ENCODE measurements at regions not wholly inside any gene's neighbourhood (a gene's known extent, or its start where the extent isn't known, plus 50 kb on each side); places are given as distances from the start of the nearest gene placed in this dataset.
"Not testable (repeated sequence)": the region's sequence is repeated elsewhere in the genome, so short reads cannot be mapped to it uniquely, and the experiment has no call there.

DNA sequence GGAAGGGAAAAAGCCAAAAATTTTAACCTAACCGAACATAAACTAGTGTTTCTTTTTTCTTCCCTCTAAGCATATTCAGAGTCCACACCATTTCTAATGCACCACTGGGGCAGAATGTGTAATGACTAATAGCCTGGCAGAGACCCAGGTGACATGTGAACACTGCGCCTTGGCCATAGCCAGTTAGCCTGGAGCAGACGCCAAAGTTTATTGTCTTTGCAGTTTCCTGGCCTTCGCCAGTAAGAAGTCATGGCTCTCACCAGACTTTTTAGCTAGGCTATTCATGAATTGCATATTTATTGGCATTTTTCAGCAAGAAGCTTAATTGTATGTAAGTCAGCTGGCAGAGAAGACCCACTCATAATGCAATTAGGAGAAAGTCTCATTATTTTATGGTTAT, 182.8 kb upstream of the SLC27A6 start:
- DNase-seq (ENCODE audit: low read depth in 3 of 3, low spot score in 2 of 3): no peak

GRCh38 chr5:128784726-128785125, 180.6 kb upstream of the SLC27A6 start:
- DNase-seq (ENCODE audit: low read depth in 3 of 3, low spot score in 2 of 3): no peak

GRCh38 chr5:128791312-128791711, 174.0 kb upstream of the SLC27A6 start:
- DNase-seq (ENCODE audit: low read depth in 3 of 3, low spot score in 2 of 3): no peak

DNA sequence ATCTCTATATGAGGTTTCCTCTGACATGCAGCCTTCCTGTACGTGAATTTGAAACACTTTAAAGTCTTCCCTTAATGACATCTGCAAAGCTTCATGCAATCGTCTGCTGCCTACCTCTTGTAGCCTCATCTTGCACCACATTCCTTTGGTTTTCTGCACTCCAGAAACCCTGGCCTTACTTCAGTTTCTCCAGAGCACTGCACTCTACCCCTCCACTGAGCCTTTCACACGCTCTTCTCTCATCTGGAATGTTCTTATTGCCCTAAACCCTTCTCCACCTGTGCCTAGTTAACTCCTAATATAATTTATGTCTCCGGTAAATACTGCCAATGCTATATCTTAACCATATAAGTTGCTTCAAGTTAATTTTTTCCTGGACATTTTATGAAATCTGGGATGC, 168.8 kb upstream of the SLC27A6 start:
- no peak for DNase-seq (ENCODE audit: low read depth in 3 of 3, low spot score in 2 of 3)

- DNase-seq (ENCODE audit: low read depth in 3 of 3, low spot score in 2 of 3): no peak
Measured at GRCh38 chr5:128798871-128799270, 166.4 kb upstream of the SLC27A6 start.

- DNase-seq (ENCODE audit: low read depth in 3 of 3, low spot score in 2 of 3): no peak
Measured at GRCh38 chr5:128799945-128800344, 165.3 kb upstream of the SLC27A6 start.

- DNase-seq (ENCODE audit: low read depth in 3 of 3, low spot score in 2 of 3): no peak
Measured at GRCh38 chr5:128800377-128800776, 164.9 kb upstream of the SLC27A6 start.

DNA sequence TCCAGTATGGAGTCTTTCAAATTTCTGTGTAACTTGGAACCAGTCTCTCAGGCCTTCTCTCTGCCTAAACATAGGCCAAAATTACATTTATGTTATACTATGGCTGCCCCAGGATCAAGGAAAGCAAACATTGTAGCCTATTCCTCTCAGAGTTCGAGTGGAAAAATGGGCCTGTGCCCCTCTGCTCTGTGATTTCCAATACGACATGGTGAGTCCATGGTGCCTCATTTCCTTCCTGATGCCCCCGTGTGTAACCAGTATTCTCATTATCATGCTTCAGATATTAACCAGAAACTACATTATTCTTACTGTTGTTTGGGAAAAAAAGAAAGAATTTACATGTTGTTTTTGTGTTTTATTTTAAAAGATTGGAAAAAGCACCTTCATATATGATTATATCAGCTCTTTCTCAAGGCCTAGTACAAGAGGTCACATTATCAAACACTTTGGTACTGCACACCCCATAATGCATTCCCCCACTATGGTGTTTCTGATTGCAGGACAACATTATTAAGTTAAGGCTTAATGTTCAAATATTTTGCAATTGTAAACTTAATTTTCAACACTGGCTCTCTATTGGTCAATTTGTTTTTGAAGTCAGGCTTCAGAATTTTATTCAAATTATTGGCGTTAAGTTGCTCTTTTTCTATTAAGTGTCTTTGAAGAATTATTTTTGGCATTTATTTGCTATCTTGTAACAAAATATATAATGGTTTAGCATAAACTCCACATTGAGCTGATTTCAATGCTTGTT, 151.8 kb upstream of the SLC27A6 start:
- DNase-seq (ENCODE audit: low read depth in 3 of 3, low spot score in 2 of 3): no peak

- no peak for DNase-seq (ENCODE audit: low read depth in 3 of 3, low spot score in 2 of 3)
Measured at GRCh38 chr5:128815201-128815600, 150.1 kb upstream of the SLC27A6 start.

DNA sequence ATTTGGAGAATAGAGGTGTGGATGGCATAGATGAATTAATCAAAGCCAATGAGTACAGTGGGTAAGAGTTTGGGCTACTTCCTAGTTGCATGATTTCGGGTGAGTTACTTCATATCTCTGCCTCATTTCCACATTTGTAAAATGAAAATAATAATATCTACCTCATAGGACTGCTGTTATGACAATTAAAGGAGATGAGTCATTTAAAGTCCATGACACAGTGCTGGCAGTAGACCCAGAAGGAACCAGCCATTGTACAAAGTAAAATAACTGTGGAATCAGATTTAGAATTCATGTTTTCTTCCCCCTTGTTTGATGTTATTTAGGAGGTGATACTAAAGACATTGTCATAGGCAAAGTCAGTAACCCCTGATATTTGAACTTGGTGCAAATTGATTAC, 139.5 kb upstream of the SLC27A6 start:
- DNase-seq (ENCODE audit: low read depth in 3 of 3, low spot score in 2 of 3): no peak

DNA sequence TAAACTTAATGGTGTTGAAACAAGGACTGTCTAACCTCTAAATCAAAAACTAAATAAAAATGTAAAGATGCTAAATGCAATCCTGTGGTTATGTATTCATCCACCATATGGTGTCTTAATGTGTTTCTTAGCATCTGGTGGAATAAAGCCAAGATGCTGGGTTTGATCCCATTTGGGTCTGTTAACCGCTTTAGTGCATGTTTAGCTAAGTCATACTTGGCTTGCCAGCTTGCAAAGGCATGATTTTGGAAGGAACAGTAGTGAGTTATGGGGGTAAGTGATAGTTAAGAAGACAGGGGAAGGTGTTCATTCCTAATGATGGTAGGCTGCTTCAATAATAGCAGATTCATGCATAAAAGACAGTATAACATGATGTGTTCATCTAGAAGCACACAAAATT, 139.0 kb upstream of the SLC27A6 start:
- DNase-seq (ENCODE audit: low read depth in 3 of 3, low spot score in 2 of 3): no peak

DNA sequence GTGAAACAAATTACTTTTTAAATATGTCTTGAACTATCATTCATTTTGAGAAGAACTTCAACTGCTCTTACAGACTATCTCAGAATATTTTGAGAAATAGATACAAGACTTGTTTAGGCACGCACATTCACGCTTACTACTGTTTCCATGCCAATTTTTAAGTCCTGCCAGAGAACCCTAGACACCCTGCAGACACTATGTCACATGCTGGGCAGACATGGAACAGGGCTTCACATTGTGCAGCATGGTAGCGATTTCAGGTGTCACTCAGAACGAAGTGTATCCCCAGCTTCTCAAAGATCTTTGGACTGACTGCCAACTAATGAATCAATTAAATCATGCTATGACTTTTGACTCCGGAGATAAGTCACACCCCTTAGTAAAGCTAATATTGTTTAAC, 128.7 kb upstream of the SLC27A6 start:
- no peak for DNase-seq (ENCODE audit: low read depth in 3 of 3, low spot score in 2 of 3)

DNA sequence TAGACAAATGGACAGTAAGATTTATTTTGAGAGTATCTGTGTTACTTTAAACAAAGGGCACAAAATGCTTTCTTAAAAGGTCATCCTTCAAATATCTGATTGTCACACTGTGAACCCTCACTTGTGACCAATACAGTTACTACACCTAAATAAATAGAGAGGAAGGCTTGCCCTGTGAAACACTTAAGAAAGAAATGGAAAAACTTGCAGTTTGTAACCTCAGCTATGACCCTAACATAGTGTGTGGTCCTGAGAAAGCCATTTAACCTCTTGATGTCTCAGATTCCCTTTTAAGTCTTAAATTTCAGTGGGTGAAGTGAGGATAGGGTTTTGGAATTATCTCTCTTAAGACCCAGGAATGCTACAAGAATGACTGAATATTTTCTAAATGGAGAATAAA, 126.7 kb upstream of the SLC27A6 start:
- DNase-seq (ENCODE audit: low read depth in 3 of 3, low spot score in 2 of 3): no peak

DNA sequence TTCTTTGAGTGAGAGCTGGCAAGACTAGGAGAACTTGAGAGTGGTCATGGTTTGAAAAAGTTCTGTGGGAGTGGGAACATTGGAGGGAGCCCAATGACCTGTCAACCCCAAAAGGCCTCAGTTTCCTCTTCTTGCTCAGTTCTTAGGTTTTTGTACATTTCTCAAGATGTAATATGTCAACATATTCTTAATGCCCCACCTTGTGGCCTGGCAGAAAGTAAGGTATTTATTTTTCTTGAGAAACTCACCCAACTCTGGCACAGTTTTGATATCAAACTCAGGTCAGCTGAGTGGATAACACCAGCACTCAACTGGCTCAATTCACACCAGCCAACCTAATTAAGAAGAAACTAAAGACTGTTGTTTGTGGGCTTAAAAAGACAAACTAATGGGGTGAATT, 123.0 kb upstream of the SLC27A6 start:
- no peak for DNase-seq (ENCODE audit: low read depth in 3 of 3, low spot score in 2 of 3)

- peak in 2 of 3 donors; percentile 19 to 20 for DNase-seq (ENCODE audit: low read depth in 3 of 3, low spot score in 2 of 3)
Measured at GRCh38 chr5:128844354-128844923, 120.8 kb upstream of the SLC27A6 start.

GRCh38 chr5:128850049-128850448, 115.2 kb upstream of the SLC27A6 start:
- DNase-seq (ENCODE audit: low read depth in 3 of 3, low spot score in 2 of 3): no peak

DNA sequence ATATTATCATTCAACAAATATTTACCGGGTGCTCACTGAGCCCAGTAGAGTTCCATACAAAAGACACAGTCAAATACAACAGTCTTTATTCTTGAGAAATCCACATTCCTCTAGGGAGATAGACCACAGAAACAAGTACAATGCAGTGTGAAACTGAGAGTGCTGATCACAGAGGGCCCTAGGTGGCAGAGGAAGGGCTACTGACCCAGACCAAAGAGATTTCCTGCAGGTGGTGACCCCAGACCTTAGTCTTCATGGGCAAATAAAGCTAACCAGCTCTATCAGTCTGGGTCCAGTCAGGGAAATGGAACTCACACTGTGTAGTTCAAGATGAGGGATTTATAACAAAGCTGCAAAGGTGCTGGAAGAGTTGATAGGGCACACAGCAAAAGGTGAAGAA, 110.4 kb upstream of the SLC27A6 start:
- DNase-seq (ENCODE audit: low read depth in 3 of 3, low spot score in 2 of 3): no peak

GRCh38 chr5:128857076-128857677, 108.1 kb upstream of the SLC27A6 start:
- no peak for DNase-seq (ENCODE audit: low read depth in 3 of 3, low spot score in 2 of 3)

DNA sequence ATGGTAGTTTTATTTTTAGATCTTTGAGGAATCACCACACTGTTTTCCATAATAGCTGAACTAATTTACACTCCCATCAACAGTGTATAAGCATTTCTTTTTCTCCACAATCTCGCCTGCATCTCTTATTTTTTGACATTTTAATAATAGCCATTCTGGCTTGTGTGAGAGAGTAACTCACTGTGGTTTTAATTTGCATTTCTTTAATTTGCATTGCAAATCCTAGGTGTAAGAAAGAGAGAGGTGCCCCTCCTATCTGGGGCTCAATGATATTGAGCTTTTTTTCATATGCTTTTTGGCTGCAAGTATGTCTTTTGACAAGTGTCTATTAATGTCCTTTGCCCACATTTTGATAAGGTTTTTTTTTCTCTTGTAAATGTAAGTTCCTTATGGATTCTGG, 106.3 kb upstream of the SLC27A6 start:
- no peak for DNase-seq (ENCODE audit: low read depth in 3 of 3, low spot score in 2 of 3)

GRCh38 chr5:128861155-128861554, 104.1 kb upstream of the SLC27A6 start:
- not testable (repeated sequence) for DNase-seq (ENCODE audit: low read depth in 3 of 3, low spot score in 2 of 3)

DNA sequence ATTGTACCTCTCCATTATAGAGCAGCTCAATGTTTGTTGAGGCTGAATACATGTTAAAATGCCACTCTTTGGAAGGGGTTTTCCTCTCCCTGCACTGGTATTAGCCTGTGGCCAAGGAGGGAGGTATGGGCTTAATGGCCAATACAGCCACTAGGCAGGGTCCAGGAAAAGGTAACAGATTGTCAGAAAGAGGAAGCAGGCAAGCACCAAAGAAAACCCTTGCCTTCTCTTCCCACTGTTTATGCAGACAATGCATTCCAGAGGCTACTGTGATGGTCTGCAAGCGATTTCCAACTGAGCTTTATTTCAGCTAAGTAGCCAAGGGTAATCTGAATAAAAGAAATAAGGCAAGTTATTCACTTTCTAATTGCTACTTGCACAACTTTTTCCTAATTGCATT, 95.3 kb upstream of the SLC27A6 start:
- DNase-seq (ENCODE audit: low read depth in 3 of 3, low spot score in 2 of 3): no peak

DNA sequence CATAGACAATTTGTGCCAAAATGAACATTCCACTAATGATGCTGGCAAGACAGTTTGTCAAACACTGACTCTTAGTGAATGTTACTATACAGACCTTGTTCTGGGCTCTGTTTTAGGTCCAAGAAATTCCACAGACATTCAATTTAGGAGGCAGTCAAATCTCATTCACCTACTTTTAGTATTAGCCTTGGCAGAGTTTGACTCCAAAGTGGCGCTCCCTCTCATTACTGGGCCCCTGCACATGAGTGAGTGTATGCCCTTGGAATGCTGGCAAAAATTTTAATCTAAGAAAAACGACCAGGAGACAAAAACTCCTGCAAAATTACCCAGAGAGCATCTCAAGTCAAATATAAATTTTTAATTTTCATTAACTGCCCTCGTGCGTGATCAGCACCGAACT, 94.9 kb upstream of the SLC27A6 start:
- DNase-seq (ENCODE audit: low read depth in 3 of 3, low spot score in 2 of 3): no peak

Measured in right renal cortex interstitium (tissue), 3 donors.